ENCODE measurements at regions not wholly inside any gene's neighbourhood (a gene's known extent, or its start where the extent isn't known, plus 50 kb on each side); places are given as distances from the start of the nearest gene placed in this dataset.

GRCh38 chr6:82584856-82585255, 221.2 kb downstream of the TPBG start:
- no peak for ATAC-seq

GRCh38 chr6:82588020-82588419, 224.4 kb downstream of the TPBG start:
- Histone ChIP-seq H3K27me3 (ENCODE audit: control insufficient read depth, insufficient read depth) (no peaks in the 10 kb centered on the region), H3K4me3 (ENCODE audit: low read length) (no peak overlapping the region), H3K9me3 (ENCODE audit: control insufficient read depth, low read length) (no peaks in the 10 kb centered on the region), H3K27ac (ENCODE audit: low read length) (no peak overlapping the region), H3K4me1 (ENCODE audit: control insufficient read depth, insufficient read depth, low read length) (no peaks in the 10 kb centered on the region)
- intact Hi-C loops (cut with DNase I), result no loop called here
- DNase-seq (no peak), ATAC-seq (no peak)
- WGBS, result 84% methylated on average over 3 of the region's 3 CpGs

More at GRCh38 chr6:82584856-82585255, 221.2 kb downstream of the TPBG start:
- no peaks in the 10 kb centered on the region for H3K9me3 ChIP-seq (ENCODE audit: control insufficient read depth, low read length)
- no peaks in the 10 kb centered on the region for H3K4me1 ChIP-seq (ENCODE audit: control insufficient read depth, insufficient read depth, low read length)
- H3K27me3 ChIP-seq (ENCODE audit: control insufficient read depth, insufficient read depth), result no peaks in the 10 kb centered on the region
- no peak overlapping the region for H3K4me3 ChIP-seq (ENCODE audit: low read length)
- WGBS, result 79% methylated on average over 3 of the region's 3 CpGs
- DNase-seq, result no peak
- no peak overlapping the region for H3K27ac ChIP-seq (ENCODE audit: low read length)
- intact Hi-C loops (cut with DNase I), result no loop called here

GRCh38 chr6:82588859-82589412, 225.3 kb downstream of the TPBG start:
- no peaks in the 10 kb centered on the region for H3K27me3 ChIP-seq (ENCODE audit: control insufficient read depth, insufficient read depth)
- no peaks in the 10 kb centered on the region for H3K4me1 ChIP-seq (ENCODE audit: control insufficient read depth, insufficient read depth, low read length)
- 67% methylated on average over 1 of the region's 1 CpG for WGBS
- no peak for ATAC-seq
- H3K27ac ChIP-seq (ENCODE audit: low read length), result no peak overlapping the region
- DNase-seq, result no peak
- H3K4me3 ChIP-seq (ENCODE audit: low read length), result no peak overlapping the region
- H3K9me3 ChIP-seq (ENCODE audit: control insufficient read depth, low read length), result no peaks in the 10 kb centered on the region
- intact Hi-C loops (cut with DNase I), result no loop called here

GRCh38 chr6:82589509-82590206, 226.0 kb downstream of the TPBG start:
- Histone ChIP-seq H3K27ac (ENCODE audit: low read length) (no peak overlapping the region), H3K27me3 (ENCODE audit: control insufficient read depth, insufficient read depth) (no peaks in the 10 kb centered on the region), H3K4me1 (ENCODE audit: control insufficient read depth, insufficient read depth, low read length) (no peaks in the 10 kb centered on the region), H3K4me3 (ENCODE audit: low read length) (no peak overlapping the region), H3K9me3 (ENCODE audit: control insufficient read depth, low read length) (no peaks in the 10 kb centered on the region)
- 45% methylated on average over 5 of the region's 5 CpGs for WGBS
- ATAC-seq (no peak), DNase-seq (no peak)
- intact Hi-C loops (cut with DNase I), result no loop called here

GRCh38 chr6:82597201-82597600, 233.6 kb downstream of the TPBG start:
- intact Hi-C loops (cut with DNase I), result no loop called here
- Histone ChIP-seq H3K4me1 (ENCODE audit: control insufficient read depth, insufficient read depth, low read length) (no peaks in the 10 kb centered on the region), H3K27ac (ENCODE audit: low read length) (no peak overlapping the region), H3K9me3 (ENCODE audit: control insufficient read depth, low read length) (no peaks in the 10 kb centered on the region), H3K27me3 (ENCODE audit: control insufficient read depth, insufficient read depth) (no peaks in the 10 kb centered on the region), H3K4me3 (ENCODE audit: low read length) (no peak overlapping the region)
- ATAC-seq, result no peak
- DNase-seq, result no peak

- WGBS, result 58% methylated on average over 4 of the region's 4 CpGs
- intact Hi-C loops (cut with DNase I), result no loop called here
- Histone ChIP-seq H3K4me3 (ENCODE audit: low read length) (no peak overlapping the region), H3K27ac (ENCODE audit: low read length) (no peak overlapping the region), H3K27me3 (ENCODE audit: control insufficient read depth, insufficient read depth) (no peaks in the 10 kb centered on the region), H3K9me3 (ENCODE audit: control insufficient read depth, low read length) (no peaks in the 10 kb centered on the region), H3K4me1 (ENCODE audit: control insufficient read depth, insufficient read depth, low read length) (no peaks in the 10 kb centered on the region)
- ATAC-seq (no peak), DNase-seq (no peak)
Measured at GRCh38 chr6:82602776-82603175, 239.2 kb downstream of the TPBG start.

- Histone ChIP-seq H3K4me1 (ENCODE audit: control insufficient read depth, insufficient read depth, low read length) (no peaks in the 10 kb centered on the region), H3K4me3 (ENCODE audit: low read length) (no peak overlapping the region), H3K27me3 (ENCODE audit: control insufficient read depth, insufficient read depth) (no peaks in the 10 kb centered on the region), H3K27ac (ENCODE audit: low read length) (no peak overlapping the region), H3K9me3 (ENCODE audit: control insufficient read depth, low read length) (no peaks in the 10 kb centered on the region)
- ATAC-seq (no peak), DNase-seq (no peak)
- 80% methylated on average over 1 of the region's 1 CpG for WGBS
- intact Hi-C loops (cut with DNase I), result no loop called here
Measured at GRCh38 chr6:82603871-82604270, 240.3 kb downstream of the TPBG start.

GRCh38 chr6:82607998-82608725, 244.5 kb downstream of the TPBG start:
- Histone ChIP-seq H3K4me1 (ENCODE audit: control insufficient read depth, insufficient read depth, low read length) (no peaks in the 10 kb centered on the region), H3K4me3 (ENCODE audit: low read length) (no peak overlapping the region), H3K9me3 (ENCODE audit: control insufficient read depth, low read length) (no peaks in the 10 kb centered on the region), H3K27me3 (ENCODE audit: control insufficient read depth, insufficient read depth) (no peaks in the 10 kb centered on the region), H3K27ac (ENCODE audit: low read length) (no peak overlapping the region)
- no peak for DNase-seq
- no peak for ATAC-seq
- 33% methylated on average over 1 of the region's 1 CpG for WGBS
- intact Hi-C loops (cut with DNase I), result no loop called here

GRCh38 chr6:82608781-82609180, 245.2 kb downstream of the TPBG start:
- no peaks in the 10 kb centered on the region for H3K27me3 ChIP-seq (ENCODE audit: control insufficient read depth, insufficient read depth)
- no peaks in the 10 kb centered on the region for H3K4me1 ChIP-seq (ENCODE audit: control insufficient read depth, insufficient read depth, low read length)
- H3K4me3 ChIP-seq (ENCODE audit: low read length), result no peak overlapping the region
- 85% methylated on average over 4 of the region's 4 CpGs for WGBS
- ATAC-seq (no peak), DNase-seq (no peak)
- H3K27ac ChIP-seq (ENCODE audit: low read length), result no peak overlapping the region
- intact Hi-C loops (cut with DNase I), result no loop called here
- H3K9me3 ChIP-seq (ENCODE audit: control insufficient read depth, low read length), result no peaks in the 10 kb centered on the region

- no peaks in the 10 kb centered on the region for H3K27me3 ChIP-seq (ENCODE audit: control insufficient read depth, insufficient read depth)
- intact Hi-C loops (cut with DNase I), result no loop called here
- 61% methylated on average over 1 of the region's 1 CpG for WGBS
- no peaks in the 10 kb centered on the region for H3K4me1 ChIP-seq (ENCODE audit: control insufficient read depth, insufficient read depth, low read length)
- no peaks in the 10 kb centered on the region for H3K9me3 ChIP-seq (ENCODE audit: control insufficient read depth, low read length)
- DNase-seq, result no peak
- no peak overlapping the region for H3K4me3 ChIP-seq (ENCODE audit: low read length)
- no peak for ATAC-seq
- no peak overlapping the region for H3K27ac ChIP-seq (ENCODE audit: low read length)
Measured at GRCh38 chr6:82611751-82612150, 248.1 kb downstream of the TPBG start.

- 78% methylated on average over 1 of the region's 1 CpG for WGBS
- DNase-seq (no peak), ATAC-seq (no peak)
- intact Hi-C loops (cut with DNase I), result no loop called here
- no peak overlapping the region for H3K27ac ChIP-seq (ENCODE audit: low read length)
- no peaks in the 10 kb centered on the region for H3K4me1 ChIP-seq (ENCODE audit: control insufficient read depth, insufficient read depth, low read length)
- H3K4me3 ChIP-seq (ENCODE audit: low read length), result no peak overlapping the region
- no peaks in the 10 kb centered on the region for H3K9me3 ChIP-seq (ENCODE audit: control insufficient read depth, low read length)
- H3K27me3 ChIP-seq (ENCODE audit: control insufficient read depth, insufficient read depth), result no peaks in the 10 kb centered on the region
Measured at GRCh38 chr6:82612475-82613039, 248.9 kb downstream of the TPBG start.
